HL-60 (cell line): ENCODE measurements at regions not wholly inside any gene's neighbourhood (a gene's known extent, or its start where the extent isn't known, plus 50 kb on each side); places are given as distances from the start of the nearest gene placed in this dataset.

Experiments used
- DNase-seq, 2 experiments: peaks; one replicate each; pipeline ENCODE4 v3.0.0-alpha.2; 2010 to 2020; ENCODE audit warnings: low read depth in 1 of 2, low spot score in 1 of 2
- H3K27ac ChIP-seq: fragments of 250-450 bp; sonication (Bioruptor Pico); replicated peaks from 2 replicates; pipeline ENCODE4 v1.5.1; 2020; ENCODE audit warnings: mild to moderate bottlenecking, moderate library complexity
- H3K27me3 ChIP-seq: fragments of 250-450 bp; sonication (Bioruptor Pico); 2 replicates; pipeline ENCODE4 v1.5.1; 2021; ENCODE audit warnings: mild to moderate bottlenecking, moderate library complexity; ENCODE audit not compliant: insufficient read depth, poor library complexity, severe bottlenecking
- H3K4me3 ChIP-seq: replicated peaks from 2 replicates; pipeline ENCODE4 v1.5.1; 2011; ENCODE audit warnings: mild to moderate bottlenecking, control low read depth, low read length; ENCODE audit not compliant: insufficient read depth
- CTCF ChIP-seq: IDR thresholded peaks from one replicate; pipeline ENCODE4 v1.5.1; 2011; ENCODE audit warnings: low read length, control low read depth, inconsistent platforms; ENCODE audit not compliant: insufficient read depth
- GABPA ChIP-seq: IDR thresholded peaks from 2 replicates; pipeline ENCODE4 v1.6.1; 2012; ENCODE audit warnings: low read depth
- POLR2AphosphoS5 ChIP-seq: IDR thresholded peaks from 2 replicates; pipeline ENCODE4 v1.6.1; 2012; ENCODE audit warnings: low read depth
- REST ChIP-seq: IDR thresholded peaks from 2 replicates; pipeline ENCODE4 v1.6.1; 2012; ENCODE audit warnings: low read depth; ENCODE audit not compliant: insufficient replicate concordance
- SPI1 ChIP-seq: IDR thresholded peaks from 2 replicates; pipeline ENCODE4 v1.6.1; 2012; ENCODE audit warnings: low read depth, mild to moderate bottlenecking, borderline replicate concordance

- Histone ChIP-seq H3K27me3 (no peaks in the 10 kb centered on the region), H3K4me3 (no peak overlapping the region), H3K27ac (no peak overlapping the region)
- no peak for DNase-seq
- TF ChIP-seq CTCF, result no peak
- TF ChIP-seq GABPA, result no peak
- no peak for TF ChIP-seq SPI1
- no peak for TF ChIP-seq POLR2AphosphoS5
- no peak for TF ChIP-seq REST
Observed at GRCh38 chr12:66901138-66901932, 222.5 kb upstream of the GRIP1 start.

- no peak overlapping the region for H3K27ac ChIP-seq
Observed at GRCh38 chr12:66902020-66902419, 223.1 kb upstream of the GRIP1 start.

More at GRCh38 chr12:66902020-66902419, 223.1 kb upstream of the GRIP1 start:
- Histone ChIP-seq H3K27me3 (no peaks in the 10 kb centered on the region), H3K4me3 (no peak overlapping the region)
- TF ChIP-seq SPI1 (no peak), CTCF (no peak), POLR2AphosphoS5 (no peak), GABPA (no peak), REST (no peak)
- no peak for DNase-seq
